ENCODE measurements at regions not wholly inside any gene's neighbourhood (a gene's known extent, or its start where the extent isn't known, plus 50 kb on each side); places are given as distances from the start of the nearest gene placed in this dataset.
"Not testable (repeated sequence)": the region's sequence is repeated elsewhere in the genome, so short reads cannot be mapped to it uniquely, and the experiment has no call there.

DNA sequence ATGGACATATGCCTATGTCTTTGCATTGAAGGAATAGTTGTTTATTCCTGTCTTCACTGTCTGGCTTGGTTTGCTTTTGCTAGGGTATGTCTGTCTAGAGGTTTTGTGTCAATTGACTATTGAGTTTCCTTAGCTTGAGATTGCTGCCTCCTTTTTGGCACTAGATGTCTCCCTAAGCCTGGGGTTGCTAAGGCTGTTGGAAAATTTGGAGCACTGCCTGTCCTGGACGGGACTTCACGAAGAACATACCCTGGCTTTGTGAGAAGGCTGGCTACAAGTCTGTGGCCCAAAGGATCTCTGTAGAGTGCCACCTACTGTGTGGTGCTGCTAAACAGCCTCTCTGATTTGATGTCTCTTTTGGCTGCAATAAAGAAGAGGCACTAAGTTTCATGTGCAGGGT is 183.8 kb upstream of the NUDT10 start:
- DNase-seq (no peak), ATAC-seq (no peak)
- H3K4me1 ChIP-seq = no peaks in the 10 kb centered on the region
- H3K36me3 ChIP-seq (ENCODE audit: insufficient read depth in 1 of 2, low read depth in 1 of 2) = no peaks in the 10 kb centered on the region
- H3K27me3 ChIP-seq (ENCODE audit: insufficient read depth in 3 of 3, low read length in 2 of 3) = peaks cover 0 to 13% (median 0%) of the 10 kb centered on the region in 3 donors
- no peaks in the 10 kb centered on the region for H3K9me3 ChIP-seq
- no peak overlapping the region for H3K27ac ChIP-seq
- H3K4me3 ChIP-seq = no peak overlapping the region
- WGBS, 3 donors = 0 to 7% (median 2%) methylated on average over 2 of the region's 2 CpGs
- TF ChIP-seq, protein P1, sequence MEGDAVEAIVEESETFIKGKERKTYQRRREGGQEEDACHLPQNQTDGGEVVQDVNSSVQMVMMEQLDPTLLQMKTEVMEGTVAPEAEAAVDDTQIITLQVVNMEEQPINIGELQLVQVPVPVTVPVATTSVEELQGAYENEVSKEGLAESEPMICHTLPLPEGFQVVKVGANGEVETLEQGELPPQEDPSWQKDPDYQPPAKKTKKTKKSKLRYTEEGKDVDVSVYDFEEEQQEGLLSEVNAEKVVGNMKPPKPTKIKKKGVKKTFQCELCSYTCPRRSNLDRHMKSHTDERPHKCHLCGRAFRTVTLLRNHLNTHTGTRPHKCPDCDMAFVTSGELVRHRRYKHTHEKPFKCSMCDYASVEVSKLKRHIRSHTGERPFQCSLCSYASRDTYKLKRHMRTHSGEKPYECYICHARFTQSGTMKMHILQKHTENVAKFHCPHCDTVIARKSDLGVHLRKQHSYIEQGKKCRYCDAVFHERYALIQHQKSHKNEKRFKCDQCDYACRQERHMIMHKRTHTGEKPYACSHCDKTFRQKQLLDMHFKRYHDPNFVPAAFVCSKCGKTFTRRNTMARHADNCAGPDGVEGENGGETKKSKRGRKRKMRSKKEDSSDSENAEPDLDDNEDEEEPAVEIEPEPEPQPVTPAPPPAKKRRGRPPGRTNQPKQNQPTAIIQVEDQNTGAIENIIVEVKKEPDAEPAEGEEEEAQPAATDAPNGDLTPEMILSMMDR (IDR thresholded peaks at IDR 0.05) = no peak
- intact Hi-C loops (cut with DNase I) = no loop called here

DNA sequence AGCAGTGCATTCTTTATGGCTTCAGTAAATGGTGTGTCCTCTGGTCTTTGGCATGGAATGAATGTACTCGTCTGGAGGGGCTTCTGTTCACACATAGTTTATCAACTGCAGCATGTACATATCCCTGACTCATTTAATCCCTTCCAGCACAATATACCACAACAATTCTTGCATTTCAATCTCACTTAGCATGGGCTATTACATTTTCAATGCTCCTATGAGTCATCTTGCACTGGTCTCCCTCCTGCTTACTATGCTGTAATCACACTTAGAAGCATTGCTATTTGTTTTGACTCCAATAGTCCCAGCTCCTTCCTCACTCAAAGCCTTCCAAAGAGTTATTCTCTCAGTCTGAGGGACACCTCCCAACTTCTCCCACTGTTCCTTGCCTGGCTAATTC is 180.9 kb upstream of the NUDT10 start:
- Histone ChIP-seq H3K4me3 (no peak overlapping the region), H3K27me3 (ENCODE audit: insufficient read depth in 3 of 3, low read length in 2 of 3) (peaks cover 0 to 18% (median 0%) of the 10 kb centered on the region in 3 donors), H3K27ac (no peak overlapping the region), H3K36me3 (ENCODE audit: insufficient read depth in 1 of 2, low read depth in 1 of 2) (no peaks in the 10 kb centered on the region), H3K9me3 (no peaks in the 10 kb centered on the region), H3K4me1 (no peaks in the 10 kb centered on the region)
- intact Hi-C loops (cut with DNase I) = no loop called here
- DNase-seq (no peak), ATAC-seq (no peak)
- 28 to 53% (median 32%) methylated on average over 1 of the region's 1 CpG for WGBS, 3 donors
- TF ChIP-seq, protein P1 (IDR thresholded peaks at IDR 0.05) = no peak

DNA sequence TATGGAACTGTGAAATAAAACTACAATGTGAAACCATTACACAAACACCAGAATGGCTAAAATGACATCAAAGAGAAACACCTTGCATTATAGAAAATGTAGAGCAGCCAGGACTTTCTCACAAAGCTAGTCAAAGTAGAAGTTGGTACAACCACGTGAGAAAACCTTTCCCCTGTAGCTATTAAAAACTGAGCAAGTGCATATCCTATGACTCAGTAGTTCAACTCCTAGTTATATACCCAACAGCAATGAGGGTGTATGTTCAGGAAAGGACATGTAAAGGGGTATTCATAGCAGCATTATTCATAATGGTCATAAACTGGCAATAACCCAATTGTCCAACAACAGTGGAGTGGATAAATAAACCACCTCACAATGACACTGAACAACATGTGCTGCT is 177.5 kb upstream of the NUDT10 start:
- Histone ChIP-seq H3K27me3 (ENCODE audit: insufficient read depth in 3 of 3, low read length in 2 of 3) (peaks cover 0 to 18% (median 0%) of the 10 kb centered on the region in 3 donors), H3K27ac (no peak overlapping the region), H3K36me3 (ENCODE audit: insufficient read depth in 1 of 2, low read depth in 1 of 2) (no peaks in the 10 kb centered on the region), H3K4me1 (no peaks in the 10 kb centered on the region), H3K4me3 (no peak overlapping the region), H3K9me3 (no peaks in the 10 kb centered on the region)
- no peak for DNase-seq
- 65 to 89% (median 85%) methylated on average over 1 of the region's 1 CpG for WGBS, 3 donors
- TF ChIP-seq, protein P1 (IDR thresholded peaks at IDR 0.05) = no peak
- intact Hi-C loops (cut with DNase I) = no loop called here
- ATAC-seq = no peak

DNA sequence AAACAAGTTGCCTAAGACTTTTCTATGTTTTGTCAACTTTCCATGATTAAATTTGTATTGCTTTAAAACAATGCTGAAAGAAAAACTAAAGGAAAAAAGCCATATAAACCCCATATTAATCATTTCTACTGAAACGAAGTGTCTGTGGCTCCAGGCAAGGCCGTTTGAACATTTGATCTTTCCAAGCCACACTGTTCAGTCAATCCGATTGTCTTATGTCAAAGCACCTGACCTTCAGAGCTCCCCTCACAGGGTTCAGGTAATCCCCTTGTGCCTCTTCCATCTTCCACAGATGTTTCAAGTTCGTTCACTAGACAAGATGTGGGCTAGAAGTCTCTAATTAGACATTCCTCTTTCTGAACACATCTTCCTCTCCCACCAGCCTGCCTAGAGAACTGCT is 177.1 kb upstream of the NUDT10 start:
- intact Hi-C loops (cut with DNase I) = no loop called here
- H3K4me3 ChIP-seq = no peak overlapping the region
- H3K36me3 ChIP-seq (ENCODE audit: insufficient read depth in 1 of 2, low read depth in 1 of 2) = no peaks in the 10 kb centered on the region
- no peak overlapping the region for H3K27ac ChIP-seq
- H3K9me3 ChIP-seq = no peaks in the 10 kb centered on the region
- DNase-seq (no peak), ATAC-seq (no peak)
- no peaks in the 10 kb centered on the region for H3K4me1 ChIP-seq
- WGBS, 3 donors = 55 to 76% (median 66%) methylated on average over 4 of the region's 4 CpGs
- peaks cover 0 to 18% (median 0%) of the 10 kb centered on the region in 3 donors for H3K27me3 ChIP-seq (ENCODE audit: insufficient read depth in 3 of 3, low read length in 2 of 3)
- TF ChIP-seq, protein P1 (IDR thresholded peaks at IDR 0.05) = no peak

DNA sequence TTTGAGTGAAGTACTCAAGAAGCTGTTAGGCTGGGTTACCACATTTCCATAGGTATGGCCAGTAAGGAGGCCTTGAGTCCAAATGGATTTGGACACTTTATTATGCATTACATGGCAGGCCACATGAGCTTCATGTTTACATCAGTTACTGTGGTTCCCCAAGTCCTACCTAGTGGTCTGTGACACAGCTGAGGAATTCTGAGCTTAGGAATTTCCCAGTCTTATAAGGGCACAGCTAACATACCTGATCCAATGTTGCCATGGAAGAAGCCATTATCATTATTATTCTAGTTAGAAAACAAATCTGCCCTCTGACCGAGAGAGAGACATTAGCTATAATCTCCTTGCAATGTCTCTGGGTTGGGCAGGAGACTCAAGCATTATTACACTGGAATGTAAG is 174.4 kb upstream of the NUDT10 start:
- intact Hi-C loops (cut with DNase I) = no loop called here
- H3K4me3 ChIP-seq = no peak overlapping the region

DNA sequence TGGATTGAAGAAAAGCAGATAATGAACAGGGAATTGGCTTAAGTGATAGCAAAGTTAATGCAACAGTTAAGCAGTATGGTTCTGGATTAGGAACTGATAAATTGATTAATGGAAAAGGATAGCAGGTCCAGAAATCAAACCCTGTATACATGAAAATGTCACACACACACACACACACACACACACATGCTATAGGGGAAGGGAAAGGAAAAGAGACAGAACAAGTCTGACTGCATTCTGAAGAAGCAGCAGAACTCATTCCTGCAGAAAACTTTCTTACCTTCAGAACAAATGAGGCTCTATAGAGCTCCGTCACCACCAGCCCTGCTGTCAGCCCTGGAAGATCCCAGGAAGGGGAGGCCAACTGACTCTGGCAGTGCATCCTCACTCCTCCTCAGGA is 173.2 kb upstream of the NUDT10 start:
- intact Hi-C loops (cut with DNase I); H3K4me3 ChIP-seq; H3K4me1 ChIP-seq; H3K36me3 ChIP-seq (ENCODE audit: insufficient read depth in 1 of 2, low read depth in 1 of 2); ATAC-seq; H3K9me3 ChIP-seq; H3K27ac ChIP-seq; DNase-seq: not testable (repeated sequence)
- H3K27me3 ChIP-seq (ENCODE audit: insufficient read depth in 3 of 3, low read length in 2 of 3) = peaks cover 0 to 11% (median 0%) of the 10 kb centered on the region in 3 donors
- WGBS, 3 donors = no CpG with 5 or more reads among the region's 1 CpG

More for the DNA sequence above, 174.4 kb upstream of the NUDT10 start:
- ATAC-seq = no peak
- DNase-seq = no peak
- TF ChIP-seq, protein P1 (IDR thresholded peaks at IDR 0.05) = no peak
- no peak overlapping the region for H3K27ac ChIP-seq
- H3K36me3 ChIP-seq (ENCODE audit: insufficient read depth in 1 of 2, low read depth in 1 of 2) = no peaks in the 10 kb centered on the region
- H3K27me3 ChIP-seq (ENCODE audit: insufficient read depth in 3 of 3, low read length in 2 of 3) = peaks cover 0 to 14% (median 0%) of the 10 kb centered on the region in 3 donors
- 46 to 70% (median 48%) methylated on average over 1 of the region's 1 CpG for WGBS, 3 donors
- H3K4me1 ChIP-seq = no peaks in the 10 kb centered on the region
- H3K9me3 ChIP-seq = no peaks in the 10 kb centered on the region
